NCI-H1092 treated with DMSO at 0.1 percent for 48 hours (cell line): ENCODE measurements at regions not wholly inside any gene's neighbourhood (a gene's known extent, or its start where the extent isn't known, plus 50 kb on each side); places are given as distances from the start of the nearest gene placed in this dataset.
A peak's percentile ranks its signal among the peaks of the same experiment; 100 is the strongest.

Source experiments
- DNase-seq: peaks from one replicate; lab custom pipeline; 2025; lab: John Stamatoyannopoulos, UW

DNA sequence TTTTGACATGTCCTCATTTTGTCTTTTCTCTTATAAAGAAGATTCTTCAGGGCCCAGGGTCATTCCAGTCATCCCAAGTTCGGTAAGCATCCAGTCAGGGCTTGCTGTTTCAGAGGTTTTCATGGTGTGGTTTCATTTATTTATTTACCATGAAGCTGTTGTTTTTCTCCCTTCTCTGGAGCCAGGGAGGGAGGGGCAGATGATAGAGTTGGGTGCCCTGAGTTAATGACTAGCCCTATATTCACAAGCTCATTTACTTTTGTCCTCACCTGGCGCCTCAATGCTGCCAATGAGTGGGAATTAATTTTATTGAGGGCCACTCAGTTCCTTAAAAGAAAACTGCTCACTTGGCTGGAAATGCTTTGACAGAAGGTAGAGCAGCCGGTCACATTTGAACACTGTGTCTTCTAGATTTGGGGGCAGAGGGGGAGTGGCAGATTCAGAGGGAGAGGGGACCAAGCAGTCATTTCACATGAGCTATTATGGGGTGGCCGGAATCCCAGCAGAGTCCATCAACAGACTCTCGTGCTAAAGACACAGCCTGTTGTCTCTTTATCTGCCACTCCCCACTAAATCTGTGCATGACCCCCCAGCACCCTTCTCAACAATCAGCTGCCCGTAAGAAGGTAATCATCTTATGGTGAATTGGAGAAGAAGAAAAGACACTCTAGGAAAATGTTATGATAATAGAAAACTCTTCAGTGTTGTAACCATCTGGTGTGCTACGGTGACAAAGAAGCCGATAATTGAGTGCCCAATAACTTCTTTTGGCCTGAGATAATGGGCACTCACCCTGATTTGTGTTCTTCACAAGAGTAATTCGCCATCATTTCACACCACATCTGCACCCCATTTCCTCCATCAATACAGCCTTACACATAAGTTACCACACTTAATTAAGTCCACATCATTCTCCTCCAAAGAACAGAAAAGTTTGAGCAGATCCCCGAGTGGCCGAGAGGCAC lies 573.5 kb upstream of the JAG1 start:
- DNase-seq: no peak

DNA sequence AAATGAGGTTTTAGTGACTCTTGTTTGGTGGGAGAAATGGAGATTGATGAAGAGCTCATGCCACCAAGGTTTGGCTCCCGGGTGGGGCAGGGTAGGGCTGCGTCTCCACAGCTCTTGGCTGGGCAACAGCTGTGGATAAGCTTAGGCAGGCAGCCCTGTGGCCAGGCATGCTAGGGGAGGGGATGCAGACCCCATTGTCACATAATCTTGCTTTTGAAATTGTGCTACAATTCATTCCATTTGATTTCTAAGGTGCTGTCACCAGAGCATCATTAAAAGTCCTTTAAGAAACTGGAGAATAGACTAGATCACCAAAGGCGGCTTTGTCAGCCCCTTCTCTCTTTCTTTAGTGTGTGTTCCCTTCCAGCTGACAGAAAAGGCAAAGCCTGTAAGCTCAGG lies 574.2 kb upstream of the JAG1 start:
- DNase-seq: no peak

DNA sequence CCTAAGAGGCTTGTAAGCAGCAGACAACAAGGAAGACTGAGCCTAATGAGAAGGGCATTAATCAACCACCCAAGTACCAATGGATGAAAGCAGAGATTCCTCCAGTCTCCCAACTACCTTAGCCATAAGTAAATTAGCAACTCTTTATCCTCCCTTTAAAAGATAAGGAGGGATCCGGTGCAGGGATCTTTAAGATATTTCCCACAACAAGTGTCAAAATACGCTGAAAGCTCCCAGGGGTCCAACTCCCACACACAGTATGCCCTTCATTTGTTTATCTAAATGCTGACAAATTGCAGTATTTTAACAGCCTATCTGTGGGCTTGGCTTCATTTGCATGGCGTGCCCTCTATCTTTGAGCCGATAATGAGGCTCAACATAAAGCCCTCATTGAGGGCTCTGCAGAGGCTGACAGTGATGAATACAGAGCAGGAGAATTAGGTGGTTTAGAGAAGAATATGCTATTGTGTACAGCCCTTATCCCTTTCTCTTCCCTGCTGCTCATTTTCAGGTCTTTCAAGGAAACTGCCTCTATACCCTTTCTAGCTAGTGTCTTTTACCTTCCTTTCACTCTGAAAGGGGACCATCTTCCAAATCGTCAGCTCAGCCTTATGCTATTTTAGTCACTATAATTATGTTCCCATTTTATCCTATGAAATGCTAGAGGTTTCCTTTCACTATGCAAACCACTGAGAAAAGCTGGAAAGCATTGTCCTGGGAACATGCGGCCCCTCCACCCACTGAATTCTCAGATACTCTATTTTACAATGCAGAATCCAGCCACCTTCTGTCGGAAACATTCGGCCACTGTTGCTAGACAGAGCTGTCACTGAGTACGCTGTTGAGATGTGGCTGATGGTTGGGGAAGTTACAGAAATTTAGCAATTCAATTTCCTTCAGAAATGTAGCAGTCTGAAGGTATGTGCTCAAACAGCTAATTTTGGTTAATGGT lies 575.2 kb upstream of the JAG1 start:
- no peak for DNase-seq

DNA sequence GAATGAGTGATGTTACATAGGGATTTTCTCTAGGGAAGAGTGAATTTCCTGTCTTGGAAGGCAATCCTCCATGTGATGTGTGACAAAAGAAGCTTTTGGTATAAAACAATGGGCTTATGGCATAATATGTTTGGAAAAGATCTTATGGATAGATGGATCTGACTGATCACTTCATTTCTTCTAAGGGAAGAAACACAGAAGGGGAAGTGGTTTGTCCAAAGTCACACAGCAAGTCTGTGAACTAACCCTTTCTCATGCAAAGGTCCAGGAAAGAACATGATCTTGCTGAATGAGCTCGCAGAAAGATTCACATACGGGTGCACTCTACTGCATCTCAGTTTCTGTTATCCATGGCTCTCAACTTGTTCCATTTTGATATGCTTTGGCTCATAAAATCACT lies 575.9 kb upstream of the JAG1 start:
- no peak for DNase-seq

DNA sequence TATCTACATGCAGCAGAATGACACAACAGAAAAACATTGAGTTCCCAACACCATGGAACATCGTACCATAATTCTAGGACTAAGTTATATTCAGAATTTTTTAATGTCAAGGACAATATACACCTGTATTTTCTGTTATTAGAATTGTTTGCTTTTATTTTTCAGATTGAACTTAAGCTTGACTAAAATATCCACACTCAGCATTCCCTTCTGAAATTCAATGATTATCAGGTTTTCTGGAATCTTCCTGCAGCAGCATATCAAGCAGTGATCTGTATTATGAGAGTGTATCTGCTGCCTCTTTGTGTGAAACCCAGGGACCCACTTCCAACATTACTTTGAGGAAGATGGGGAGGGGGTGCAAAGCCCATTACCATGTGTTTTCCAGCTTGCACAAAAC lies 578.6 kb upstream of the JAG1 start:
- no peak for DNase-seq

DNA sequence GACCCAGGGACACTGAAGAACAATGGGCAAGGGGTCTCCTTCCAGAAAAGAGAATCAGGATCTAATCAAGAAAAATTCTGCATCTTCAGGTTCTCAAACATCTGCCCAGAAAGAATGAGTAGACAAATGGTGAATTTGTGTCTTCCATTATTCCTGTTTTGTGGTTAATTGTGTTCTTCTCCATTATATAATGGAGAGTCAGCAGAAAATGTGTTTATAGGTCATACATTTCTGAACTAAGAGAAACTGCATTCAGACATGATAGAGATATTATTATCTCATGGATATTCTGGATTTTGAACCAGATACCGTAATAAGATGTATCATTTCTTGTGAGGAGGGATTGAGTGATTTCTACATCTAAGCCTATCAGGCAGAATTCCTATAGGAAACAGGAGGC lies 581.7 kb upstream of the JAG1 start:
- no peak for DNase-seq

DNA sequence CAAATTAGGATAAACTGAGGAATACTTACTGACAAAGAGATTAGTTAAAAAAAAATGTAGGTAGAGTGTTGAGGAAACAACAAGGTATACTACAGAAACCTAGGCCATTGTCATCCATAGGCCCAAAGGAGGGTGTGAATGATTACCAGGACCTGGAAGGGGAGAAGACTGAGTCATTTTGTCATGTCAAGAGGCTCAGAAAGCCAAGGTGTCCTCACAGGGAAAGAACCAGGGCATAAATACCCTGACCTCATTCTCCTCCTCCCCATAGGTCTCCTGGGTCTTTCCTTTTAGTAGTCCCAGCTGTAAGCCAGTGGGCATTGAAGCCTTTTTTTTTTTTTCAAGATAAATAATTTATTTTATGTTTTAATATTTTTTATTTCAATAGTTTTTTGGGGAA lies 582.1 kb upstream of the JAG1 start:
- no peak for DNase-seq

DNA sequence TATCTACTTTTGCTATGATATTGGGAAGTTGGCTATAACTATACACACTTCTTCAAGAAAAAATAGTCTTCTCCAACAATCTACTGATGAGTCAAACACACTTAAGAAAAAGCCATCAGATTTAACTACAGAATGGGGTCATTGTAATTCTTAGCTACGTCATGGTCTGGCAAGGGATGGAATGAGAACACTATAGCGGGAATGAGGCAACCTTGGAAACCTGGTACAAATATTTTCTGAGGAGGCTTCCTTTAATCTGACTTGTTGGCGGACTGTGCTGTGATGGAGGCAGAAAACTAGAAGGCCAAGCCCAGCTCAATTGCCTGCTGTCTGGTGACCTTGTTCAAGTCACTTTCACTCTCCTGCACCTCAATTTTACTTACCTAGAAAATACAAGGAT lies 586.8 kb upstream of the JAG1 start:
- DNase-seq: no peak

DNA sequence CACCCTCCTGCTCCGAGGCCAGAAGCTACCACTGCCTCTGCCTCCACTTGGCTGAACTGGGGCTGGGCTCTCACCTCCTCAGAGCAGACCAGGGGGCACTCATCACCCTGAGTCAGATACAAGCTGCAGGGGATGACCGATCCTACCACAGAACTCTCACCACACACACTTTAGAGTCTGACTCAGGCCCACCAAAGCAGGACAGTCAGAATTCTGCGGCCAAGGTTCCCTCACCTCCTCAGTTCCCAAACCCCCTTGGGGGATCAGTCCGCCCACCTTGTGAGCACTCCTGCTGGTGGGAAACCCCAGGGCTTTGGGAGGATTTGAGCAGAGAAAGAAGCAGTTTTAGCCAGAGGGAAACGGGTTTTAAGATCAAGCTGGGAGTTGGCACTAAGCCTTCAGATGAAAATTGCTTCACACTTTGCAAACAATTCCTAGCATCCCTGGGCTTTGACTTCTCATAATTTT lies 587.8 kb upstream of the JAG1 start:
- DNase-seq: no peak

DNA sequence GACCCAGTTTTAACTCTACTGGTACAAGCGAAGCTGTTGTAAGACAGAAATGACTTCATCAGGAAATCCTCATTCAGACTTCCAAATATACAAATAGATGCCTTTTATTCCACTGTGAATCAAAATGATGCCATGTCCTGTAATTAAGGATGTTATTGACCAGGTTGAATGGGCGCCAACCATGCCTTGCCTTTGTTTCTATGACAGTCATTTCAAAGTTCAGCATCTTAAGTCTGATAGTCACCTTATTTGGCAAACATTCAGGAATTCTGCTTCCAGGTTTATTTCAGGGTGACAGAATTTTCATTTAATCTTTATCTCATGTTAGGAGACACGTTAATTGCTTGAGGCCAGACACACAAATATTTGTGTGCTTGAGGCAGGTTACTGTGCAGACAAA lies 592.8 kb upstream of the JAG1 start:
- no peak for DNase-seq

DNA sequence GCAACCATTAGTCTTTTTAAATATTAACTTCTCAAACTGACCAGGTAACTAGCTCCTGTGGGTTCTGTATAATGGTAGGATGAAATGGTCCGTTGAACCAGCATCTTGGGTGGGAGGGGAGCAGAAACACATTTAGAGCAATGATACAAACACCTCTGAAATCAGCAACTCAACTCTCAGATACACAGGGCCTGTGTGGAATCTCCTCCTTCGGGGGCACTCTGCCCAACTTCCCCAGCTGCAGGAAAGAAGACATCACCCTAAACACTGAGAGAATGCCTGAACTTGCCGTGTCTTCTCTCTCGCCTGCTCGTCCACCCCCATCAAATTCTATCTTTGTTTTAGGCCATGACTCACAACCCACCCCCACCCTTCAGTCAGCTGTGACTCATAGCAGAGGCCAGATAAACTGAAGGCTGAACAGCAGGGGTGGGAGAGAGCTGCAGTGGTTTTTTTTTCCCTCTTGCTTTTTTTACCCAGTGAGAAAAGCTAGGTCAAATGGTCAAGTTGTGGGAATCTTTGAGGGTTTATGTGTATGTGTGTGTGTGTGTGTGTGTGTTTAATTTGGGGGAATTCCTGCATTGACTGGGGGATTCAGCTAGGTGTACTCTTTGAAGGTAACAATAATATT lies 593.4 kb upstream of the JAG1 start:
- no peak for DNase-seq

DNA sequence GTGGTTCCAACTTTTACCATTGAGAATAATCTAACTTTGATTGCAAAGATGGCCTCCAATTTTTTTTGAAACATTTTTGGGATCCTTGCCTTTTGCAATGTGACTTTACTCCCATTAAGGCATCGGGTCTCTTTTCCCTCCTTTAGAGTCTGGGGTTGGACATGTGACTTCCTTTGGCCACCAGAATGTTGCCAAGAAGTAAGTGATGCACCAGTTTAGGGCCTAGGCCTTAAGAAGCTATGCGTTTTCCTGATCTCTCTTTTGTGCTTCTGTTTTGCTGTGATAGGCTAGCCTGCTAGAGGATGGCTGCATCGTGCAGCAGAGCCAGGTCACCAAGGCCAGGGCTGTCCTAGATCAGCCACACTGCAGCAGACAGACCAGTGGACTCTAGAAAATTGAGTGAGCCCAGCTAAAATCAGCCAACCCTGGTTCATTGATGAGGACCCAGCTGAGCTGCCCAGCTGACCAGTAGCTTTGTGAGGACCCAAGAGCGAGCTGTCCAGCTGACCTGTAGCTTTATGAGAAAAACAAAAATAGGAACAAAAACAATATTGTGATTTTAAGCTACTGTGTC lies 594.0 kb upstream of the JAG1 start:
- no peak for DNase-seq

DNA sequence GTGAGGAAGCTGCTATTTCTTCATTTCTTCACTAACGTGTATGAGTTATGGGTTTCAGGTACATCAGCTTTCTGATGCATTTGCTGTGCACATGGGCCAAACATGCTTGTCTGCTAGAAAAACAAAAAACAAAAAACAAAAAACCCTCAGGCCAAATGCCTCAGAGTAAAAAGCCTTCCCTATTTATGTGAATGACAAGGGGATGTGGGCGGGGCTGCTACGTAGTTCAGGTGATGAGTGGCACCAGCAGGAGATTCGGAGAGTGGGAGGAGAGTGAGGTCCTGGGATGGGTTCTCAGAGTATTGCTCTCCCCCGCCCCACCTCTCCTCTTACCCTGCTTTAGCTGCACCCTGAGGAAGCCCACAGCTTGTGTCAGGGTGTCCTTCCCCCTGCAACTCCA lies 596.8 kb upstream of the JAG1 start:
- no peak for DNase-seq

DNA sequence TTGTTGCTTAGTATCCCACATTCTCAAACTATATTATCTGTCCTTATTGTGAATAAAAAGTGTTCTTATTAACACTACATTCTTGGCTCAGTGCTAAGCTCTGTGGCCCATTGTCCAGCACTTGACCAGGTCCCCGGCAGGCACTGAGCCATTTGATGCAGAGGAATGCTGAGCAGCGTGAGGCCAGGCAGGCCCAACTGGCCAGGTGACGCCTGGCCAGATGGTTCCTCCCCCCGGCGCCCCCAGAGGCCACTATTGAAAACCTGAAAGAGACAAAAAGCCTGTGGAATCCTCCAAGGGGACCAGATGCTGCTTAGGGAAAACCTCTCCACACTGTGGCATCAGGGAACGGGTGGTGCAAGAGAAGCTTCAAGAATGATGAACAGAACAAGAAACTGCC lies 597.5 kb upstream of the JAG1 start:
- no peak for DNase-seq

DNA sequence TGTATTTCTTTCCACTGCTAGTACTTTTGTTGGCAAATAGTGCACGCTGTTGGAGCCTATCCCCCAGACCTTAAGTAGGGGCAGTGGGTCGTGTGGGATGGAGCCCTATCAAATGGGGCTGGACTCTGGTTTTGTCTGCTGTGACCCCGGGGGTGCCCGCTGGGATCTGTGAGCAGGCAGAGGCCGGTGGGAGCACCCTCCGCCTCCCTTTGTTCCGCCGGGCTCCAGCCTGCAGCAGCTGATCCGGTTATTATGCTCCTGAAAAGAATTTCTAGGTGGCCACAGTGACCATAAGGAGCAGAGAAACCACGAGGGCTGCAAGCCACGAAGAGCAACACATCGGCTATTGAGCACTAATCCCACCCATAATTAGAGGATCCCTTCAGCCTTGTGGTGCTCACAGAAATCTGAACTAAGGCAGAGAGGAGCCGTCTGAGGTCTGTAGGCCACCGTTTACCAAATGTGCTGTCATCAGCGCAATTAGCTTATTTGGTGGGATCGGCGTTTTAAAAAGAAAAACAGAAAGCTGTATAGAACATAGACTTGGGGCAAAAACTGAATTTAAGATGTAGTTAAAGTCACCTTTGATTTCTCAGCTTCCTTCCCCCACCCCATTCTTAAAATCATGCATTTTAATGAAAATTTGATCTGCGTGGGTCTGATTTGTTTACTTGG lies 598.3 kb upstream of the JAG1 start:
- DNase-seq: no peak

DNA sequence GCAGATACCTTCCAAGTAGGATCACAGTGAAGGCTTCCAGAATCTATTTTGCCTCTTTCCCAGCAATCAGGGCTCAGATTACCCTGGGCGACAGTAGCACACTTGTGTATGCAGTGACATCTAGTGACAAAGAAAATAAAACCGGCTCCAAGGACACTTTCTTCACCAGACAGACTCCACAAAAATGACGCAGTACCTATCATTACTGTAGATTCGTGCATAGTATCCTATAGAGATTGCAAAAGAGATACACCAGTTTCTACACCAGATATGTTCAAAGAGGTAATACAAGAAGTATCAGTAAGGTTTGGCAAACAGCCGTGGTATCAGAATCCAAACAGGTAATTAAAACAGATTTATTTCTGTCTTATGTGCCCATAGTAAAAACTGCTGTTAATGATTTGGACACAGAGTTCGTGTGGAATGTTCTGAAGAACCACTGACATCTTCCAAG lies 600.4 kb upstream of the JAG1 start:
- DNase-seq: peak; percentile 80

DNA sequence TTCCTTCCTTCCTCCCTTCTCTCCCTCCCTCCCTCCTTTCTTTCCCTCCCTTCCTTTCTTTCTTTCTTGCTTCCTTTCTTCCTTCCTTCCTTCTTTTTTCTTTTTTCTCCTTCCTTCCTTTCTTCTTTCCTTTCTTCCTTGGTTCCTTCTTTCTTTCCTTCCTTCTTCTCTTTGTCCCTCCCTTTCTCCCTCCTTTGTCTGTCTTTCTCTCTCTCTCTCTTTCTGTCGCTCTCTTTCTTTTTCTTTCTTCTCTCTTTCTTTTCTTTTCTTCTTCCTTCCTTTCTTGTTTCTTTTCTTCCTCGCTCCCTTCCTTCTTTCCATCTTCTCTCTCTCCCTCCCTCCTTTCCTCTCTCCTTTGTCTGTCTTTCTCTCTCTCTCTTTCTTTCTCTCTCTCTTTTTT lies 601.9 kb upstream of the JAG1 start:
- no peak for DNase-seq

DNA sequence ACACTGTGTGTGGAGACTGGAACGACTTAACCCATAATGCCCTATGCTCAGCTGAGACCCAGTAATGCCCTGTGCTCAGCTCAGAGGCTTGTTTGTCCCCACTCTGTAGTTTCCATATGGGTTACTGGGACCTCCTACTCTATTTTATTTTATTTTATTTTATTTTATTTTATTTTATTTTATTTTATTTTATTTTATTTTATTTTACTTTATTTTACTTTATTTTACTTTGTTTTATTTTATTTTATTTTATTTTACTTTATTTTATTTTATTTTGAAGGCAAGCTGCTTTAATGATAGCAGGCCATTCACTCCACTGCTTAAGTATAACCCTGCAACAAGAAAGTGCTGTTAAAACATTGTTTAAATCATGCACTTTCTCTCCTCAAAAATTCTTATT lies 603.4 kb upstream of the JAG1 start:
- no peak for DNase-seq

DNA sequence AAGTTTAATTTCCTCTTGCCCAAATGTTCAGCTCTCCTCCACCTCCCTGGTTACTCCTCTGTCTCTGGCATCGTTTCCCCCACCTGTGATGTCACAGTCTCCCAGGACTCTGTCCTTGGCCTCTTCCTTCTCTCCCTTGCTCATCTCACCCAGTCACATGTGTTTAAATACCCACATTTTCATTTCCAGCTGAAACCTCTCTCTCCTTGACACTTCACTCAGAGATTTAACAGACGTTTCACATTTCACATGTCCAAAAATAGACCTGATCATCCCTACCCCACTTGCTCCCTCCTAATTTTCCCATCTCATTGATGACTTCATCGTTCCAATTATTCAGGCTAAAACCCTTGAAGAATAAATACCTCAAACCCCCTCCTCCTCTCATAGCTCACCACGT lies 604.1 kb upstream of the JAG1 start:
- no peak for DNase-seq

DNA sequence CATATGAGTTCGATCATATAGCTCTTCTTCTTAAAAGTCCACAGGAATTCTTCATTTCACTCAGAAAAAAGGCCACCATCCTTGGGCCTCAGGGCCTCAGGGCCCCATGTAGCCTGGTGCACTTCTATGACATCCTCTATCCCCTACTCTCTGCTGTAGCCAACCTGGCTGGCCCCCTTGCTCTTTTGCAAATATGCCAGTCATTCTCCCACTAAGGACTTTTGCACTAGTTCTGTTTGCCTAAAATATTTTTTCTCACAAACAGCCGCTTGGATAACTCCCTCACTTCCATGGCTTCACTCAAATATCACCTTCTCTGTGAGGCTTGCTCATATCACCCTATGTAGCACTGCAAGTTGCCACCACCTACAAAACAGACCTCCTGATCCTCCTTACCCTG lies 604.7 kb upstream of the JAG1 start:
- no peak for DNase-seq

DNA sequence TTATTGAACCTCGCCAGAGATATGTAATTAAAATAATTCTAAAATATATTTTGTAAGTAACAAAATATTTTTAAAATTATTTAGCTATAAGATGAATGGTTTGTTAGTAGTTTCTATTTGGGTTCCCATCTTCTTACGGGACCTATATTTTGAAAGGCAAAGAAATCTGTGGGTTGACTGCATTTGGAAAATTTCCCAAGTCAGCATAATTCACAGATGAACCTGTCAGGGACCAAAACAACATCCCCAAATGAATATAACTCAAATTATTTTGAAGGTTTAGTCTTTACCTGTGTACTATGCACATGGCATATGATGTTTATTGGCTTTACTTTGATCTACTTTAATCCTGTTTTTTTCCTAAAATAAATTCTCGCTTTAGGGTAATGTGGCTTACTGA lies 607.4 kb upstream of the JAG1 start:
- no peak for DNase-seq
